ENCODE measurements at regions not wholly inside any gene's neighbourhood (a gene's known extent, or its start where the extent isn't known, plus 50 kb on each side); places are given as distances from the start of the nearest gene placed in this dataset.
A peak's percentile ranks its signal among the peaks of the same experiment; 100 is the strongest.

- Mint-ChIP-seq H3K4me1 (peaks cover 46% of the 10 kb centered on the region), H3K4me3 (peak overlapping the region; percentile 7), H3K27ac (no peak overlapping the region), H3K9me3 (no peaks in the 10 kb centered on the region), H3K27me3 (ENCODE audit: low read depth, poor library complexity) (peaks cover 20% of the 10 kb centered on the region), H3K36me3 (ENCODE audit: low read depth) (no peaks in the 10 kb centered on the region)
- TF ChIP-seq CTCF (IDR thresholded peaks at IDR 0.05) = peak; percentile 20
- DNase-seq = peak; percentile 61
These were observed 75.2 kb downstream of the PITPNM2 start for GRCh38 chr12:123075646-123076171.

GRCh38 chr12:123075087-123075645, 75.7 kb downstream of the PITPNM2 start:
- Mint-ChIP-seq H3K9me3 (no peaks in the 10 kb centered on the region), H3K4me3 (peak overlapping the region; percentile 7), H3K27me3 (ENCODE audit: low read depth, poor library complexity) (peaks cover 19% of the 10 kb centered on the region), H3K36me3 (ENCODE audit: low read depth) (no peaks in the 10 kb centered on the region), H3K4me1 (peaks cover 46% of the 10 kb centered on the region), H3K27ac (no peak overlapping the region)
- no peak for TF ChIP-seq CTCF (IDR thresholded peaks at IDR 0.05)
- DNase-seq = no peak

GRCh38 chr12:123073962-123074801, 76.7 kb downstream of the PITPNM2 start:
- H3K27me3 Mint-ChIP-seq (ENCODE audit: low read depth, poor library complexity) = peaks cover 13% of the 10 kb centered on the region
- H3K4me3 Mint-ChIP-seq = no peak overlapping the region
- no peak for DNase-seq
- TF ChIP-seq CTCF (IDR thresholded peaks at IDR 0.05) = no peak
- no peaks in the 10 kb centered on the region for H3K9me3 Mint-ChIP-seq
- no peaks in the 10 kb centered on the region for H3K36me3 Mint-ChIP-seq (ENCODE audit: low read depth)
- peaks cover 46% of the 10 kb centered on the region for H3K4me1 Mint-ChIP-seq
- H3K27ac Mint-ChIP-seq = no peak overlapping the region

- Mint-ChIP-seq H3K36me3 (ENCODE audit: low read depth) (no peaks in the 10 kb centered on the region), H3K27ac (no peak overlapping the region), H3K4me1 (peaks cover 46% of the 10 kb centered on the region), H3K4me3 (no peak overlapping the region), H3K9me3 (no peaks in the 10 kb centered on the region), H3K27me3 (ENCODE audit: low read depth, poor library complexity) (peaks cover 13% of the 10 kb centered on the region)
- no peak for DNase-seq
- no peak for TF ChIP-seq CTCF (IDR thresholded peaks at IDR 0.05)
These were observed 77.6 kb downstream of the PITPNM2 start for GRCh38 chr12:123073292-123073691.

- no peak overlapping the region for H3K27ac Mint-ChIP-seq
- H3K9me3 Mint-ChIP-seq = no peaks in the 10 kb centered on the region
- TF ChIP-seq CTCF (IDR thresholded peaks at IDR 0.05) = no peak
- H3K27me3 Mint-ChIP-seq (ENCODE audit: low read depth, poor library complexity) = peaks cover 9% of the 10 kb centered on the region
- peaks cover 36% of the 10 kb centered on the region for H3K4me1 Mint-ChIP-seq
- no peak overlapping the region for H3K4me3 Mint-ChIP-seq
- H3K36me3 Mint-ChIP-seq (ENCODE audit: low read depth) = no peaks in the 10 kb centered on the region
- DNase-seq = no peak
These were observed 79.0 kb downstream of the PITPNM2 start for GRCh38 chr12:123071857-123072256.

Data from nephron progenitor cell (in vitro differentiated cells).